HEK293 (cell line): ENCODE measurements at regions not wholly inside any gene's neighbourhood (a gene's known extent, or its start where the extent isn't known, plus 50 kb on each side); places are given as distances from the start of the nearest gene placed in this dataset.

Experiments
- CTCF ChIA-PET: fragments of 350-600 bp; formaldehyde crosslinking; extraction: SDS; loops from one replicate; lab custom pipeline; 2021; ENCODE audit warnings: antibody characterized with exemption; lab: Yijun Ruan, JAX
- POLR2A ChIA-PET: fragments of 300-600 bp; formaldehyde crosslinking; extraction: SDS; loops from one replicate; lab custom pipeline; 2020; ENCODE audit warnings: antibody characterized with exemption, inconsistent platforms; lab: Yijun Ruan, JAX
- H3K27ac ChIP-seq: fragments of 200-500 bp; sonication (Bioruptor generic); 2 replicates; pipeline ENCODE4 v1.5.1; 2014; ENCODE audit warnings: low read depth, low read length, control low read depth, inconsistent platforms; ENCODE audit errors: extremely low read depth
- H3K36me3 ChIP-seq, 2 experiments: fragments of 200-500 bp in 1 of 2; sonication (Bioruptor generic) in 1 of 2; 1 replicate in 1 of 2; 2 replicates in 1 of 2; pipeline ENCODE4 v1.5.1; 2014 to 2017; ENCODE audit warnings: inconsistent platforms in 2 of 2, low read length in 2 of 2; ENCODE audit not compliant: control insufficient read depth in 2 of 2, insufficient read depth in 1 of 2
- H3K4me1 ChIP-seq: fragments of 200-500 bp; sonication (Bioruptor generic); 2 replicates; pipeline ENCODE4 v1.5.1; 2014; ENCODE audit warnings: mild to moderate bottlenecking, low read length, inconsistent platforms; ENCODE audit not compliant: control insufficient read depth, insufficient read depth
- H3K4me3 ChIP-seq: 2 replicates; pipeline ENCODE4 v1.5.1; 2011; ENCODE audit warnings: low read depth, mild to moderate bottlenecking, control low read depth, low read length, moderate library complexity
- H3K9me3 ChIP-seq: fragments of 200-500 bp; sonication (Bioruptor generic); 2 replicates; pipeline ENCODE4 v1.5.1; 2014; ENCODE audit warnings: low read depth, low read length, inconsistent platforms; ENCODE audit not compliant: control insufficient read depth, insufficient read depth
- EGR2 ChIP-seq: fragments of 450-650 bp; formaldehyde crosslinking; IDR thresholded peaks from 2 replicates; pipeline ENCODE4 v1.5.1; 2016; ENCODE audit warnings: low read depth, missing biosample characterization, missing genetic modification characterization
- KLF8 ChIP-seq: fragments of 450-650 bp; formaldehyde crosslinking; IDR thresholded peaks from 2 replicates; pipeline ENCODE4 v1.5.1; 2016; ENCODE audit warnings: missing biosample characterization, missing genetic modification characterization
- ZBTB20 ChIP-seq: fragments of 450-650 bp; formaldehyde crosslinking; IDR thresholded peaks from 2 replicates; pipeline ENCODE4 v1.5.1; 2016; ENCODE audit warnings: missing biosample characterization, missing genetic modification characterization
- ZNF155 ChIP-seq: fragments of 450-650 bp; formaldehyde crosslinking; IDR thresholded peaks from 2 replicates; pipeline ENCODE4 v1.5.1; 2016; ENCODE audit warnings: missing biosample characterization, missing genetic modification characterization
- ZNF16 ChIP-seq: fragments of 450-650 bp; formaldehyde crosslinking; IDR thresholded peaks from 2 replicates; pipeline ENCODE4 v1.5.1; 2016; ENCODE audit warnings: low read depth, missing biosample characterization, missing genetic modification characterization
- ZNF175 ChIP-seq: fragments of 450-650 bp; formaldehyde crosslinking; IDR thresholded peaks from 2 replicates; pipeline ENCODE4 v1.5.1; 2016; ENCODE audit warnings: missing biosample characterization, missing genetic modification characterization
- ZNF223 ChIP-seq: fragments of 450-650 bp; formaldehyde crosslinking; IDR thresholded peaks from 2 replicates; pipeline ENCODE4 v1.5.1; 2016; ENCODE audit warnings: missing biosample characterization, missing genetic modification characterization
- ZNF239 ChIP-seq: fragments of 450-650 bp; formaldehyde crosslinking; IDR thresholded peaks from 2 replicates; pipeline ENCODE4 v1.5.1; 2016; ENCODE audit warnings: missing biosample characterization, missing genetic modification characterization
- ZNF558 ChIP-seq: fragments of 450-650 bp; formaldehyde crosslinking; IDR thresholded peaks from 2 replicates; pipeline ENCODE4 v1.5.1; 2016; ENCODE audit warnings: missing biosample characterization, missing genetic modification characterization
- TF ChIP-seq, protein P1 (sequence below): fragments of 450-650 bp; formaldehyde crosslinking; IDR thresholded peaks from 2 replicates; pipeline ENCODE4 v1.5.1; 2016; ENCODE audit warnings: missing biosample characterization, missing genetic modification characterization
- TF ChIP-seq, protein P2 (sequence below): fragments of 450-650 bp; formaldehyde crosslinking; IDR thresholded peaks from 2 replicates; pipeline ENCODE4 v1.5.1; 2016; ENCODE audit warnings: missing biosample characterization, missing genetic modification characterization, borderline replicate concordance
- TF ChIP-seq, protein P3 (sequence below): fragments of 450-650 bp; formaldehyde crosslinking; IDR thresholded peaks from 2 replicates; pipeline ENCODE4 v1.5.1; 2016; ENCODE audit warnings: missing biosample characterization, missing genetic modification characterization, borderline replicate concordance
- TF ChIP-seq, protein P4 (sequence below): fragments of 450-650 bp; formaldehyde crosslinking; IDR thresholded peaks from 2 replicates; pipeline ENCODE4 v1.5.1; 2017; ENCODE audit warnings: missing biosample characterization, missing genetic modification characterization
- TF ChIP-seq, protein P5 (sequence below): fragments of 450-650 bp; formaldehyde crosslinking; IDR thresholded peaks from 2 replicates; pipeline ENCODE4 v1.5.1; 2016; ENCODE audit warnings: missing biosample characterization, missing genetic modification characterization
- TF ChIP-seq, protein P6 (sequence below): fragments of 450-650 bp; formaldehyde crosslinking; IDR thresholded peaks from 2 replicates; pipeline ENCODE4 v1.5.1; 2016; ENCODE audit warnings: missing biosample characterization, missing genetic modification characterization

DNA sequence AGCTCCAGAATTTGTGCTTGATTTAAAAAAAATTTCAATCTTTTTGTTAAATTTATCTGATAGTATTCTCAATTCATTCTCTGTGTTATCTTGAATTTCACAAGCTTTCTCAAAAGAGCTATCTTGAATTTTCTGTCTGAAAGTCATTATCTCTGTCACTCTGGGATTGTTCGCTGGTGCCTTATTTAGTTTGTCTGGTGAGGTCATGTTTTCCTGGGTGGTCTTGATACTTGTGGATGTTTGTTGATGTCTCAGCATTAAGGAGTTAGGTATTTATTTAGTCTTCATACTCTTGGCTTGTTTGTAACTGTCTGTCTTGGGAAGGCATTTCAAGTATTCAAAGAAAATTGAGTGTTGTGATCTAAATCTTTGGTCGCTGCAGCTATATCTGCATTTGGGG, 106.3 kb downstream of the TNFSF13B start:
- no peak overlapping the region for H3K27ac ChIP-seq
- POLR2A ChIA-PET, result no interaction called here
- no peak overlapping the region for H3K4me3 ChIP-seq
- H3K9me3 ChIP-seq, result no peaks in the 10 kb centered on the region
- CTCF ChIA-PET, result no interaction called here
- TF ChIP-seq ZNF175 (tag by site-specific recombination) (no peak), ZNF223 (tag by site-specific recombination) (no peak), KLF8 (tag by site-specific recombination) (no peak), ZNF558 (no peak), ZBTB20 (tag by site-specific recombination) (no peak), EGR2 (no peak)
- TF ChIP-seq, protein P1, sequence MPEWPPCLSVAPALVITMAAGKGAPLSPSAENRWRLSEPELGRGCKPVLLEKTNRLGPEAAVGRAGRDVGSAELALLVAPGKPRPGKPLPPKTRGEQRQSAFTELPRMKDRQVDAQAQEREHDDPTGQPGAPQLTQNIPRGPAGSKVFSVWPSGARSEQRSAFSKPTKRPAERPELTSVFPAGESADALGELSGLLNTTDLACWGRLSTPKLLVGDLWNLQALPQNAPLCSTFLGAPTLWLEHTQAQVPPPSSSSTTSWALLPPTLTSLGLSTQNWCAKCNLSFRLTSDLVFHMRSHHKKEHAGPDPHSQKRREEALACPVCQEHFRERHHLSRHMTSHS (tag by site-specific recombination), result no peak
- TF ChIP-seq, protein P2, sequence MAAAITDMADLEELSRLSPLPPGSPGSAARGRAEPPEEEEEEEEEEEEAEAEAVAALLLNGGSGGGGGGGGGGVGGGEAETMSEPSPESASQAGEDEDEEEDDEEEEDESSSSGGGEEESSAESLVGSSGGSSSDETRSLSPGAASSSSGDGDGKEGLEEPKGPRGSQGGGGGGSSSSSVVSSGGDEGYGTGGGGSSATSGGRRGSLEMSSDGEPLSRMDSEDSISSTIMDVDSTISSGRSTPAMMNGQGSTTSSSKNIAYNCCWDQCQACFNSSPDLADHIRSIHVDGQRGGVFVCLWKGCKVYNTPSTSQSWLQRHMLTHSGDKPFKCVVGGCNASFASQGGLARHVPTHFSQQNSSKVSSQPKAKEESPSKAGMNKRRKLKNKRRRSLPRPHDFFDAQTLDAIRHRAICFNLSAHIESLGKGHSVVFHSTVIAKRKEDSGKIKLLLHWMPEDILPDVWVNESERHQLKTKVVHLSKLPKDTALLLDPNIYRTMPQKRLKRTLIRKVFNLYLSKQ (tag by site-specific recombination), result no peak
- TF ChIP-seq, protein P3, sequence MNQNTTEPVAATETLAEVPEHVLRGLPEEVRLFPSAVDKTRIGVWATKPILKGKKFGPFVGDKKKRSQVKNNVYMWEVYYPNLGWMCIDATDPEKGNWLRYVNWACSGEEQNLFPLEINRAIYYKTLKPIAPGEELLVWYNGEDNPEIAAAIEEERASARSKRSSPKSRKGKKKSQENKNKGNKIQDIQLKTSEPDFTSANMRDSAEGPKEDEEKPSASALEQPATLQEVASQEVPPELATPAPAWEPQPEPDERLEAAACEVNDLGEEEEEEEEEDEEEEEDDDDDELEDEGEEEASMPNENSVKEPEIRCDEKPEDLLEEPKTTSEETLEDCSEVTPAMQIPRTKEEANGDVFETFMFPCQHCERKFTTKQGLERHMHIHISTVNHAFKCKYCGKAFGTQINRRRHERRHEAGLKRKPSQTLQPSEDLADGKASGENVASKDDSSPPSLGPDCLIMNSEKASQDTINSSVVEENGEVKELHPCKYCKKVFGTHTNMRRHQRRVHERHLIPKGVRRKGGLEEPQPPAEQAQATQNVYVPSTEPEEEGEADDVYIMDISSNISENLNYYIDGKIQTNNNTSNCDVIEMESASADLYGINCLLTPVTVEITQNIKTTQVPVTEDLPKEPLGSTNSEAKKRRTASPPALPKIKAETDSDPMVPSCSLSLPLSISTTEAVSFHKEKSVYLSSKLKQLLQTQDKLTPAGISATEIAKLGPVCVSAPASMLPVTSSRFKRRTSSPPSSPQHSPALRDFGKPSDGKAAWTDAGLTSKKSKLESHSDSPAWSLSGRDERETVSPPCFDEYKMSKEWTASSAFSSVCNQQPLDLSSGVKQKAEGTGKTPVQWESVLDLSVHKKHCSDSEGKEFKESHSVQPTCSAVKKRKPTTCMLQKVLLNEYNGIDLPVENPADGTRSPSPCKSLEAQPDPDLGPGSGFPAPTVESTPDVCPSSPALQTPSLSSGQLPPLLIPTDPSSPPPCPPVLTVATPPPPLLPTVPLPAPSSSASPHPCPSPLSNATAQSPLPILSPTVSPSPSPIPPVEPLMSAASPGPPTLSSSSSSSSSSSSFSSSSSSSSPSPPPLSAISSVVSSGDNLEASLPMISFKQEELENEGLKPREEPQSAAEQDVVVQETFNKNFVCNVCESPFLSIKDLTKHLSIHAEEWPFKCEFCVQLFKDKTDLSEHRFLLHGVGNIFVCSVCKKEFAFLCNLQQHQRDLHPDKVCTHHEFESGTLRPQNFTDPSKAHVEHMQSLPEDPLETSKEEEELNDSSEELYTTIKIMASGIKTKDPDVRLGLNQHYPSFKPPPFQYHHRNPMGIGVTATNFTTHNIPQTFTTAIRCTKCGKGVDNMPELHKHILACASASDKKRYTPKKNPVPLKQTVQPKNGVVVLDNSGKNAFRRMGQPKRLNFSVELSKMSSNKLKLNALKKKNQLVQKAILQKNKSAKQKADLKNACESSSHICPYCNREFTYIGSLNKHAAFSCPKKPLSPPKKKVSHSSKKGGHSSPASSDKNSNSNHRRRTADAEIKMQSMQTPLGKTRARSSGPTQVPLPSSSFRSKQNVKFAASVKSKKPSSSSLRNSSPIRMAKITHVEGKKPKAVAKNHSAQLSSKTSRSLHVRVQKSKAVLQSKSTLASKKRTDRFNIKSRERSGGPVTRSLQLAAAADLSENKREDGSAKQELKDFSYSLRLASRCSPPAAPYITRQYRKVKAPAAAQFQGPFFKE (tag by site-specific recombination), result no peak
- TF ChIP-seq, protein P4, sequence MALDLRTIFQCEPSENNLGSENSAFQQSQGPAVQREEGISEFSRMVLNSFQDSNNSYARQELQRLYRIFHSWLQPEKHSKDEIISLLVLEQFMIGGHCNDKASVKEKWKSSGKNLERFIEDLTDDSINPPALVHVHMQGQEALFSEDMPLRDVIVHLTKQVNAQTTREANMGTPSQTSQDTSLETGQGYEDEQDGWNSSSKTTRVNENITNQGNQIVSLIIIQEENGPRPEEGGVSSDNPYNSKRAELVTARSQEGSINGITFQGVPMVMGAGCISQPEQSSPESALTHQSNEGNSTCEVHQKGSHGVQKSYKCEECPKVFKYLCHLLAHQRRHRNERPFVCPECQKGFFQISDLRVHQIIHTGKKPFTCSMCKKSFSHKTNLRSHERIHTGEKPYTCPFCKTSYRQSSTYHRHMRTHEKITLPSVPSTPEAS, result no peak
- H3K4me1 ChIP-seq, result no peaks in the 10 kb centered on the region
- no peaks in the 10 kb centered on the region for H3K36me3 ChIP-seq

DNA sequence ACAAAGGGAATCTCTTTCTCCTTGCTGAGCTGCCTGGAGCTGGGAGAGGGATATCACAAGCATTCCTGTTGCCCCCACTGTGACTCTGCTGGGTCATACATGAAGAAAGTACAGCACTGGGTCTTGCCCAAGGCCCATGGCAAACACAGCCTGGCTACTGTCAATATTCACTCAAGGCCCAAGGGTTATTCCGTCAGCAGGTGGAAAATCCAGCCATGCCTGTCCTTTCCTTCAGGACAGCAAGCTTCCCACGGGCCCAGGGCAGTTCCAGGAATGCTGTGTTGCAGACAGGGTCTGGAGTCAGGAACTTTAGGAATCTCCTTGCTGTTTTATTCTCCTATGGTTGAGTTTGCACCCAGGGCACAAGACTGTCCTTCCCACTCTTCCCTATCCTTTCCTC, 106.8 kb downstream of the TNFSF13B start:
- H3K4me1 ChIP-seq, result no peaks in the 10 kb centered on the region
- H3K36me3 ChIP-seq, result no peaks in the 10 kb centered on the region
- ChIA-PET POLR2A (no interaction called here), CTCF (no interaction called here)
- no peaks in the 10 kb centered on the region for H3K9me3 ChIP-seq
- H3K4me3 ChIP-seq, result no peak overlapping the region
- no peak for TF ChIP-seq ZNF16 (tag by site-specific recombination)
- TF ChIP-seq, protein P5, sequence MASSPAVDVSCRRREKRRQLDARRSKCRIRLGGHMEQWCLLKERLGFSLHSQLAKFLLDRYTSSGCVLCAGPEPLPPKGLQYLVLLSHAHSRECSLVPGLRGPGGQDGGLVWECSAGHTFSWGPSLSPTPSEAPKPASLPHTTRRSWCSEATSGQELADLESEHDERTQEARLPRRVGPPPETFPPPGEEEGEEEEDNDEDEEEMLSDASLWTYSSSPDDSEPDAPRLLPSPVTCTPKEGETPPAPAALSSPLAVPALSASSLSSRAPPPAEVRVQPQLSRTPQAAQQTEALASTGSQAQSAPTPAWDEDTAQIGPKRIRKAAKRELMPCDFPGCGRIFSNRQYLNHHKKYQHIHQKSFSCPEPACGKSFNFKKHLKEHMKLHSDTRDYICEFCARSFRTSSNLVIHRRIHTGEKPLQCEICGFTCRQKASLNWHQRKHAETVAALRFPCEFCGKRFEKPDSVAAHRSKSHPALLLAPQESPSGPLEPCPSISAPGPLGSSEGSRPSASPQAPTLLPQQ (tag by site-specific recombination), result no peak
- no peak for TF ChIP-seq ZNF155 (tag by site-specific recombination)
- TF ChIP-seq, protein P6, sequence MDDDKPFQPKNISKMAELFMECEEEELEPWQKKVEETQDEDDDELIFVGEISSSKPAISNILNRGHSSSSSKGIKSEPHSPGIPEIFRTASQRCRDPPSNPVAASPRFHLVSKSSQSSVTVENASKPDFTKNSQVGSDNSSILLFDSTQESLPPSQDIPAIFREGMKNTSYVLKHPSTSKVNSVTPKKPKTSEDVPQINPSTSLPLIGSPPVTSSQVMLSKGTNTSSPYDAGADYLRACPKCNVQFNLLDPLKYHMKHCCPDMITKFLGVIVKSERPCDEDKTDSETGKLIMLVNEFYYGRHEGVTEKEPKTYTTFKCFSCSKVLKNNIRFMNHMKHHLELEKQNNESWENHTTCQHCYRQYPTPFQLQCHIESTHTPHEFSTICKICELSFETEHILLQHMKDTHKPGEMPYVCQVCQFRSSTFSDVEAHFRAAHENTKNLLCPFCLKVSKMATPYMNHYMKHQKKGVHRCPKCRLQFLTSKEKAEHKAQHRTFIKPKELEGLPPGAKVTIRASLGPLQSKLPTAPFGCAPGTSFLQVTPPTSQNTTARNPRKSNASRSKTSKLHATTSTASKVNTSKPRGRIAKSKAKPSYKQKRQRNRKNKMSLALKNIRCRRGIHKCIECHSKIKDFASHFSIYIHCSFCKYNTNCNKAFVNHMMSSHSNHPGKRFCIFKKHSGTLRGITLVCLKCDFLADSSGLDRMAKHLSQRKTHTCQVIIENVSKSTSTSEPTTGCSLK, result no peak
- no peak for TF ChIP-seq ZNF239 (tag by site-specific recombination)
- H3K27ac ChIP-seq, result no peak overlapping the region
